HG03280 (cell line): ENCODE measurements at regions not wholly inside any gene's neighbourhood (a gene's known extent, or its start where the extent isn't known, plus 50 kb on each side); places are given as distances from the start of the nearest gene placed in this dataset.
"Not testable (repeated sequence)": the region's sequence is repeated elsewhere in the genome, so short reads cannot be mapped to it uniquely, and the experiment has no call there.

ENCODE experiments used
- ATAC-seq: cut with Tn5 transposase; IDR thresholded peaks from one replicate; pipeline ENCODE4 v1.9.1; 2021; ENCODE audit warnings: mild to moderate bottlenecking, moderate library complexity; ENCODE audit not compliant: unreplicated experiment

DNA sequence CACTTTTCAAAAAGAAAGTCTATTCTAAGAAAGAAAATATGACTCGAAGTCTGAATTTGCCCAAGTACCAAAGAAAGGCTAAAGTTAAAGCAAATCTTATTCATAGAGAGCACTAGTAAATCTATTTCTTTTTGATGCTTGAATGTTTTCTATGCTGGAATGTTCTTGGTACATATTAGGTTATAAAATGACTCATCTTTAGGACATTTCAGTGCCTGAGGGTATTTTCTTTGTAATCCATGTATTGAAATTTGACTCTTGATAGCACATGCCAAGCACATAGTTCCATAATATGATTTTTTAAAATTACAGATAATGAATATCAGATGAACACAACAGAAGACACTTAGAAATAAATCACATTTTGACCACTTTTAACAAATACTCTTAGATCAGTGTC lies 232.8 kb downstream of the TRIML1 start:
- no peak for ATAC-seq

DNA sequence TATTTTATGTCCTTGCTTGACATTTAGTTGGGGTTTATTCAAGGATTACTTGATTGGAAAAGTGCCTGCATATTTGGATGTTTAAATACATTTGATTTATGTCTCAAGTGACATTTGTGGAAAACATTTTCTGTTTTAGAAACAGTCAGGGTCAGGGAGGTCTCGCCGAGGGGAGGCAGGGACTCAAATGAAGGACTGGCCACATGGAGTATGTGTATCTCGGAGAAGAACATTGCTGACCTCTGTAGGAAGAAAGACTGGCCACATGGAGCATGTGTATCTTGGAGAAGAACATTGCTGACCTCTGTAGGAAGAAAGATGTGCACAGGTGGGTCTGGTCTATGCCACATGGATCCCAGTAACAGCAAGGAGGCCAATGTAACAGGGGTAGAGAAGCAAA lies 233.6 kb downstream of the TRIML1 start:
- no peak for ATAC-seq

DNA sequence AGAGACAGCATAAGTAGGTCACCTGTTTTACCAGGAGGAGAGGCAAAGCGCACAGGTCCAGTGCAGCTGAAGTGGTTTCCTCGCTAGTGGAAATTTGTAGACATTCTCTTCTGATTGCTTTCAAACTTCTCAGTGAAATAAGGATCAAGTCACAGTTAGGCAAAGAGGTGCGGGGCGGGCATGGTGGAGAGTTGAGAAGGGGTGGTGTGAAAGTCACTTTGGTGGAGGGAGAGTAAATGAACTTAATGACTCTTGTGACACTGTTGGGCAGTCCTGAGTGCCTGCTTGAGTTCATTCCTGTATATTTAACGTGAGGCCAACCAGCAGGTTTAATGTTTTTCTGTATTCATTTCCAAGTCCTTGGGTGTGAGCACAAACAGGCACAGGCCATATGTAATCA lies 235.6 kb downstream of the TRIML1 start:
- no peak for ATAC-seq

DNA sequence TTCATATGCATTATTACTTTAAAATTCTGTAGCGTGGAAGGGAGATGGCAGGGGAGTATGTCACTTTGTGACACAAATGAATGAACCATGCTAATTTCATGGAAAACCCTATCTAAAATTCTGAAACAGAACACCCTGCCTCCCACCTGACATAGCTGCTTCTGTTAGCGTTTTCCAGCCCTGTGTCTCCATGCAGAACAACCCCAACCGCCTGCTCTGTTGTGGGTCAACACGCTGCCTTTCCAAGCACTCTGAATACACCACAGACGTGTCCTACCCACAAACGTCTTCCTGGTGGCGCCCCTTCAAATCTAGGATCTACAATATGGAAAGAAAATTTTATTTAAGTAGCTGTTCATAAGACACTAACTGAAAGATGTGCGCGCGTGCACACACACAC lies 238.6 kb downstream of the TRIML1 start:
- no peak for ATAC-seq

DNA sequence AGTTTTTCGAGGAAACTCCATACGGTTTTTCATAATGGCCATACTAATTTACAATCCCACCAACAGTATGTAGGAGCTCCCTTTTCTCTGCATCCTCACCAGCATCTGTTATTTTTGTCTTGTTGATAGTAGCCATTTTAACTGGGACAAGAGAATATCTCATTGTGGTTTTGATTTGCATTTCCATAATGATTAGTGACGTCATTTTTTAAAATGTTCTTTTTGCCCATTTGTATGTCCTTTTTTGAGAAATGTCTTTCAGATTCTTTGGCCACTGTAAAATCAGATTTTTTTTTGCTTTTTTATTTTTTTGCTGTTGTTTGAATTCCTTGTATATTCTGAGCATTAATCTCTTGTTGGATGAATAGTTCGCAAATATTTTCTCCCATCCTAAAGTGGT lies 243.9 kb downstream of the TRIML1 start:
- ATAC-seq = no peak

DNA sequence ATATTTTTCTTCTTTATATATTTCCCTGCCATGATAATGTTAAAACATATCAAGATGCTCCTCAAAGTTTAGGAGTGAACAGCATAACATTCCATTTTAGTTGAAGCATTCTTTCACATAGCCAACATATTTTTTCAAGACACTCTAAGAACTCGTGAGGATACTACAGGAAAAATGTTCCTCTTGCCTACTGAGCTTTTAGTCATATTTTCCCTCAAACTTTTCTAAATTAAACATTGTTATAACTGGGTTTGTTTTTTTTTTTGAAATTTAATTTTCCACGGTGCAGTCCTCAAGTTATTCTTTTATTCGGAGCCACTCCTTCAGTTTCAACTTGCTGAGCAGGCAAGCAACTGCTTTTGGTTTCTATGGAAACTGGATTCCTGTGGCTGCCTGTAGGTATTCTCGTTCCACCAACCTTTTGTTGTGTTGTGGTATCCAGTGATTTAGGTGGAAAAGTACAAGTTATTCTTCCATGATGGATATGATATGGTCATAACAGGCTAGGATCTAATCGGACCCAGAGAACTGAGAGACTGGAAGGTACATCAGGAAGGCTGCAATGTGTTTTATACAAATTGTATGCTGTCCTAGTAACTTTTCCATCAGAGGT lies 248.0 kb downstream of the TRIML1 start:
- ATAC-seq = no peak

DNA sequence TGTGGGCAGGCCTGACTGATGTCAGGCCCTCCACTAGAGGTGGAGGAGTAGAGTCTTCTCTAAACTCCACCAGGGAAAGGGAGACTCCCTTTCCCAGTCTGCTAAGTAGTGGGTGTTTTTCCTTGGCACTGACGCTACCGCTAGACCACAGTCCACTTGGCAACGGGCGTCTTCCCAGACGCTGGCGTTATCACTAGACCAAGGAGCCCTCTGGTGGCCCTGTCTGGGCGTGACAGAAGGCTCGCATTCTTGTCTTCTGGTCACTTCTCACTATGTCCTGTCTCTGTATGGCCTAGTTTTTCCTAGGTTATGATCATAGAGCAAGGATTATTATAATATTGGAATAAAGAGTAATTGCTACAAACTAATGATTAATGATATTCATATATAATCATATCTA lies 252.1 kb downstream of the TRIML1 start:
- ATAC-seq = not testable (repeated sequence)

DNA sequence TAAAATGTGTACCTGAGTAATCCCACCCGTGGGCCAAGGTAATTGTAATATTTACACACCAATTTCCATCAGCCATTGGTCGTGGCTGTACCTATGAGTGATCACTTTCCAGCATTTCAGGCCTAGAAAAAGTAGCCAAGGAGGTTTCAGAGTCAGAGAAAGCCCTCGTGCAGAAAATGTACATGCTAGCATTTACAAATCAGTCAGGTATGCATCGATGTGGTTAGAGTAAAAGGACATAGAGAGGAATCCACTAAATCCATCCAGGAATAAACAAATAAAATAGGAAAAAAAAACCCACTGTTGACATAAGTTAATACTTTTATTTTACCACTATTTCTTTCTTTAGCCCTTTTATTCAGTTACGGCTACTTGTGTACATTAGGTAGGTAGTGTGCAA lies 256.8 kb downstream of the TRIML1 start:
- ATAC-seq = no peak

DNA sequence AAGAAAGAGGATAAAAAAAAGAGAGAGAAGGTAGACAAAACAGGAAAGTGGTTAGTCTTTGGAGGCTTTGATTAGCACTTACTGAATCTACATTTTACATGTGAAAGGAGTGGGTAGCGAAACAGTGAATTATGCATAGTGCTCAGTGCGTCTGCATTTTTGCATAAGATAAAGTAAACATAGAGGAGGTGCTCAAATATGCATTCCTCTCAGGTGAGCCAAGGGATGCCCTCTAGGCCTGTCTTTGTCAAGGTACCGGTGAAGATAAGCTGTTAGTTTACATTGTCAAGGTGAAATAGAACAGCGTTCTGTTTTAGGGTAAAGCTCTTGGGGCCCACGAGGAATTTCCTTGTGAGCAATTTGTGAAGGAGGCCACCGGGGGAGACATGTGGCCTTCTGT lies 260.6 kb downstream of the TRIML1 start:
- no peak for ATAC-seq

DNA sequence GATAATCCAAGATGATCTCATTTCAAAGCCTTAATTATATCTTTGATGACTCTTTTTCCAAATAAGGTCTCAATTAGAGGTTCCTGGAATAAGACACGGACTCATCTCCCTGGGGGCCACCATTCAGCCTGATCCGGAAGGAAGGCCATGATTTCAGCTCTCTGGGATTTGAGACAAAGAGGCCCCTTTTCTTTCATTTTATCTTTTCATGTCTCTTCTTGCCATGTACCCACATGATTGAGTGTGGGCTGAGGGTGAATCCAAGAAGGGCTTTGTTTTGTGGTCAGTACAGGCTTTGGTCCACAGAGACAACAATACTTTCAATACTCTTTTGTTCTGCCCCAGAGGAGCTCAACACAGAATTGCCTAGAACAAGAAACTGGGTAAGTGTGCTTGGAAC lies 261.2 kb downstream of the TRIML1 start:
- no peak for ATAC-seq

DNA sequence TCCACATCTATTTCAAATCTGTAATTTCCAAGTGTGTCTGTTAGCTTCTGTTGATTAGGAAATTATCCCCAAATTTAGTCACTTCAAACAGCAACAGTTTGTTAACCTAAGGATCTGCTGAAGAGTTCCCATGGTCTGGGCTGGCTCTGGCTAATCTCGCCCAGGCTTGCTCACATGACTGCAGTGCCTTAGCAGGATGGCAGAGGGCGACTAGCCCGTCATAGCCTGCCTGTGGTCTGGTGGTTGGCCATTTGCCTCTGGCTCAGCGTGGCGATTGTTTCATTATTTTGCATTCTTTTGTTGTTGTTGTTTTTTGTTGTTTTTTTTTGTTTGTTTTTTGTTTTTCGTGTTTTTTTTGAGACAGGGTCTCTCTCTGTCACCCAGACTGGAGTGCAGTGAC lies 264.0 kb downstream of the TRIML1 start:
- no peak for ATAC-seq

DNA sequence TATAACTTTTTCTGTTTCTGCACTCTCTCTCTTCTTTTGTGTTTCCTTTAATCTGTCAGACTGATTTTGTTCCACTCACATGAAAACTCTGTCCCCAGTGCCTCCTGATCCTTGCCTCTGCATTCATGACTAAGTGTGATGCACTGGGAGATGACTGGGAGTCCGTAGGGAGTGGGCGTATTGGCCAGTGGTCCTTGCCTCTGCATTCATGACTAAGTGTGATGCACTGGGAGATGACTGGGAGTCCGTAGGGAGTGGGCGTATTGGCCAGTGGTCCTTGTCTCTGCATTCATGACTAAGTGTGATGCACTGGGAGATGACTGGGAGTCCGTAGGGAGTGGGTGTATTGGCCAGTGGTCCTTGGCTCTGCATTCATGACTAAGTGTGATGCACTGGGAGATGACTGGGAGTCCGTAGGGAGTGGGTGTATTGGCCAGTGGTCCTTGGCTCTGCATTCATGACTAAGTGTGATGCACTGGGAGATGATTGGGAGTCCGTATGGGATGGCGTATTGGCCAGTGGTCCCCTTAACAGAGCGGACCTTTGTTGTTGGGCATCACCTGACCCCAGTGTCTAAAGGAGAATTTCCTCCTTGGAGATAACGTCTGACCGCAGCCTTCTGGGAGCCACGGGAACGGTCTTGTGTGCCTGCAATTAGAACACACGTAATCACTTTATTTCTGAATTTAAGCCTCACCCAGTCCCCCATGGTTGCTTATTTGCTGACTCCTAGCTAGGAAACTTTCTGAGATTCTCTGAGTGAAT lies 266.0 kb downstream of the TRIML1 start:
- not testable (repeated sequence) for ATAC-seq

DNA sequence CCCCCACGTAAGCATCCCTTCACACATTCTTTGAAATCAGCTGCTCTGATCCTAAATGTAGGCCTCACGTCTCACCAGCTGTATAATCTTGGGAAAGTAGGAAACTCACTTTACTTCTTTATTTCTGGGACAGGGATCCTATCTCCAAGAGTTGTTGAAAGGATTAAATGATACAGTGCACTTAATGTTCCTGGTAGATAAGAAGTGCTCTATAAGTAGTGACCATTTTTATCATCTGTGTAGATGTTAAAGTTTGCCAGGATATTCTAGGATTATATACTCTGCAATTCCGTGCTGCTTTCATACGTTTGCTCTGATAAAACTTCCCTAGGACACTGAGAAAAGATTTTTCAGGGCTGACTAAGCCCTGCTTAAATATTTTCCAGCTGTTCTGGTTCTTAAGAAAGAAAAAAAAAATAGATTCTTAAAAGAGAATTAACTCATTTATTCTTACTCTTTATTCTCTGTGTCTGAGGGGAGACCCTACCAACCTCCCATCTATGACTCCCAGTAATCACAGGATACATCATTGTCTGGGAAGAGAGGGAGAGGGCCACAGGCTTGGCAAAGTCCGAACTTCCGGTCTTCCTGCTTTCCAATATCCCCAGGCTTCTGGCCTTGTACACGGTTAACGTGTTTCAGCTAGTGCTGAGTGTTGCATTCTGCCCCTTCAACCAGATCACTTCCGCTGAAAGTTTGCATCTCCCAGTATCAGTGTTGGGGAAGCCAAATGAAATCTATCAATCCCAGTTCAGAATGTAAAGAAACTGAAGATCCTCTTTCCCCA lies 269.2 kb downstream of the TRIML1 start:
- no peak for ATAC-seq

DNA sequence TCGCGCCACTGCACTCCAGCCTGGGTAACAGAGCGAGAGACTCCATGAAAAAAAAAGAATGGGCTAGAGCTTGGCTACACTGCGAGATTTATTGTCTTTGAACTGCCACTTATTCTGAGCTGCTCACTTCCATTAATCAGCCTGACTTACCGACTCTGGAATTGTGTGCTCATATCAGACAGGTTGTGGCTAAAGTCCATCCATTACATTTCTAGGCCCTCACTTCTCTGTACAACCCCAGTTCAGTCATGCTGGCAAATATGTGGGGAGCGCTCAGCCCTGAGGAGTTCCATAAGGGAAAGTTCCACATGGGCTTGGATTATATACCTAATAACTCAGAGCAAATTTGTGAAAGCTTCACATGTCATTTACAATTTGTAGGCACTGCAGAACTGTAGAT lies 270.6 kb downstream of the TRIML1 start:
- no peak for ATAC-seq

DNA sequence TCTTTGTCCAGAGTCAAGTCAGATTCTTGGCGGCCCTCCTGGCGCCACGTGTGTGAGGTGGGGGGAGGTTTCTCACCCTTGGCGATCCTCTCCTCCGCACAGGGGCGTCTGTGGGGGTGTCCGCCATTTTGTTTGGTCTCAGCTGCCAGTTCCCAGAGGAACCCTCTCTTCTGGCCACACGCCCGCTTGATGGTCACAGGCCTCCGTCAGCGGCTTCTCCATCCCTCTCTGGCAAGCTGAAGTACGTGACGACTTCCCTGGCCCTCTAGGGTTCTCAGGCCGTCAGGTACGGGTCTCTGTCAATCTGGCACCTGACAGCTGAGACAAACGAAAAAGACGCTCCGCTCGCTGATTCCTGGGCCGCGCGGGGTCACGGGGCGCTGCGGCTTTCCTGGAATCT lies 272.6 kb downstream of the TRIML1 start:
- no peak for ATAC-seq

DNA sequence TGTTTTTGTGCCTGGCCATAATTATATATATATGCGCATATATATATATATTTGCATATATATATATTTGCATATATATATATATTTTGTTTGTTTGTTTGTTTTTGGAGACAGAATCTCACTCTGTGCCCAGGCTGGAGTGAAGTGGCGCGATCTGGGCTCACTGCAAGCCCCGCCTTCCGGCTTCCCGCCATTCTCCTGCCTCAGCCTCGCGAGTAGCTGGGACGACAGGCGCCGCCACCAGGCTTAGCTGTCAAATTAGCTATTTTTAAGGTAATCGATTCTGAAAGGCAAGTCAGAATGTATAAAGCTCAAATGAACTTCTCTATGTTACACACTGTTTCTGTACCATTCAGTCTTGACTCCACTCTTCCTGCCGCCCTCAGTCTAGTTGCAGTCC lies 273.3 kb downstream of the TRIML1 start:
- no peak for ATAC-seq

DNA sequence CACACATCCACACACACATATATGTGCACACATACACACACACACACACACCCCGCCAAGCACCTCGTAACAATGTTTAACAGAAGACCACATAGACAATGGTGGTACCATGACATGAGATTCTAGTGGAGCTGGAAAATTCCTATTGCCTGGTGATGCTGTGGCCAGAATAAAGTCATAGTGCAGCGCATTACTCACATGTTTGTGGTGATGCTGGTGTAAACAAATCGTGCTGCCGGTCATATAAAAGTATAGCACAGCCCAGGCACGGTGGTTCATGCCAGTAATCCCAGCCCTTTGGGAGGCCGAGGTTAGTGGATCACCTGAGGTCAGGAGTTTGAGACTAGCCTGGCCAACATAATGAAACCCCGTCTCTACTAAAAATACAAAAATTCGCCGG lies 275.2 kb downstream of the TRIML1 start:
- ATAC-seq = no peak

DNA sequence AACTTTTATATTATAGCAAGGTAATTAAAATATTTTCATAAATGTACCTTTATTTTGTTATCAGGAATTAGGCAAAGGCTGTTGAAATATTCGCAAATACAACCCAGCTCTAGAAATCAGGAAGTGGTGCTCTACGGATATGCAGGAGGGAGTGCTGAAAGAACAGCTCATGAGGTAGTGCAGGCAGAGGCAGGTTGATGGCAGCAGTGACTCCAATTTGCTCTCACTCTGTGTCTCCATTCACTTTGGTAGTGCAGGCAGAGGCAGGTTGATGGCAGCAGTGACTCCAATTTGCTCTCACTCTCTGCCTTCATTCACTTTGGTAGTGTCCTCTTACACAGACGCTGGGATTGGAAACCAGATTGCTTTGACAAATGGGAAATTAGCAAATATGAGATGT lies 277.9 kb downstream of the TRIML1 start:
- ATAC-seq = no peak

DNA sequence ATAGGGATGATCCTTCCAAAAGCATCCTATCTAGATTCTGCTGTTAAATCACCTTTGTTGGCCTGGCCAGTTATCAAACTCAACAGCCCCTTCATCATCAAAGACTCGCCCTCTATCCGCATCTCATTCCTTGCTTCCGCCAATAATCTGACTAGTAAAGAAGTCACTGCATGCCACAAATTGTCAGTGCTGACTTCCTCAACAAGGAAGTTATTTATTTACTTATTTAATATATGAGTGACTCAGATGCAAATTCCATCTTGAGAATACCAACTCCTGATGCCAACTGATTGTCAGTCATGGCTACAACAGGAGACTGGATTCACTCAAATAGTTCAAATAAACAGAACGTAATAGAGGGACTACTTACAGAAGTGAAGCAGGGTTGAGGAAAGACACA lies 283.8 kb downstream of the TRIML1 start:
- ATAC-seq = no peak

DNA sequence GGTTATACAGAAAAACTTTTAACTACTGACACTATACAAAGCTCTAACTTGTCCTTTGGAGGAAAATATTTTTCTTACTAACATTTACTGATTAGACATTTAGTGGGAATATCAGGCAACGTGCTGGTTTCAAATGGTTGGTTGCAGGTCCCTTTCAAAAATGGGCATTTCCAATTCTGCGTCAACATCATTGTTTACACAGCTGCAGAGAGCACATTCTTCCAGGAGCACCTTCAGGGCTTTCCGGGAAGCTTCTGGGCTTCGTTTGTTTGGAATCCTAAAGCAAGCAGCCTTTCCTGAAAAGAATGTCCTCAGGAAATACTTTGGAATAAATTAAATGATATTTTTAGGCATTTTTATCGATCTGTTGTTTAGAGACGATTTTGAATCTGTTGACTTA lies 289.7 kb downstream of the TRIML1 start:
- no peak for ATAC-seq

DNA sequence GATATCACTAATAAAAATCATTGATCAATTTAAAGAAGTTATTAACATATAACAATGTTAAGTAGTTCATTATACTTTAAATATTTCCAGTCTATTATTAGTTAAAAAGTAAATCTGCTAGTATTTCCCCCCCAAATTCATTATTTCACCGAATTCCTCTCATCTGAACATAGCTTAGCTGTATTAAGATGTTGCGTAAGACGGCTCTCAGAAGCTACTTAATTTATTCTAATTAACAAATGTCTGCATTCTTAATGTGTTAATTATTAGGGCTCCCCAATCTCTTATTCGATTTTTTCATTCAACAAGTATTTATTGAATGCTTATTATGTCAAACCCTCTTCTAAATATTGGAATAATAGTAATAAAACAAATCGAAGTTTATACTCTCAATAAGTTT lies 290.7 kb downstream of the TRIML1 start:
- no peak for ATAC-seq

DNA sequence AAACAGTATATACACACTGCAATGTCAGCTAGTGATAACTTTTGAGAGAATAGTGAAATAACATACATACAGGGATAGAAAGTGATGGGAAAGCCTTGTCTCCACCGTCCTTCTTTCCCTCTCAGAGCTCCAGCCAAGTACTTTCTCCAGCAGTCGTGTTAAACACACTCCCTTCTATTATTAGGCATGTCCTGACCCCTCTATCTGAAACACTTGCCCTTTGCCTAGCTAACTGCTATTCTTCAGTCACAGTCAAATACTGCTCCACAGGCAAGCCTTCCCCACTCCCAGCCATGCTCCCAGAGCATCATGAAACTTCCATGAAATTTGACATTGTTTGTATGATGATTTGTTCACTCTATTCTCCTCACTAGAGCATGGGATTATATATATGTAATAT lies 291.1 kb downstream of the TRIML1 start:
- no peak for ATAC-seq
